ENCODE measurements at regions not wholly inside any gene's neighbourhood (a gene's known extent, or its start where the extent isn't known, plus 50 kb on each side); places are given as distances from the start of the nearest gene placed in this dataset.

DNA sequence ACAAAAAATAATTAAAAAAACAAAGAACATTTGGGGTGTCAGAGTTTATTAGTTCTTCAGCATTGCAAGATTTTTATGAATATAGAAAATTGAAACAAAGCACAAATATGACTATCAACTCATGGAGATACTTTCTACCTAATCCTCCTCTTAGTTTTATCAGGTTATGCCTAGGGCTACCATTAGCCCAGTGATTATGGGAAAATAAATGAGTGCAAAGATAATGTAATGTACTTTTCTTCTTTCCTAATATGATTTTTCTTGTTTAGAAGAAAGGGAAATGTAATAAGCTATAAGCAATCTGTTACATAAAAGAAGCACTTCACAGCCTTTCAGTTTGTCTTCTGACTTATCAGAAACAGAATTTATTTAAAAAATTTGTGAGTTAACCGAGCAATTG, 676.8 kb downstream of the SORCS1 start:
- in situ Hi-C loops (cut with MboI; ENCODE audit: low pct_ligation_motif_present in 1 of 4, low pct_unique_long_range_greater_than_20kb in 1 of 4, low sequenced_read_pairs in 3 of 4), result no loop called here
- H3K4me1 ChIP-seq, result no peaks in the 10 kb centered on the region
- H3K27me3 ChIP-seq, result no peaks in the 10 kb centered on the region
- 50 to 68% methylated on average over 1 of the region's 1 CpG for WGBS, 2 donors (ENCODE audit: low coverage in 1 of 2)
- DNase-seq, result no peak
- H3K4me3 ChIP-seq, result no peak overlapping the region
- intact Hi-C loops (cut with DNase I; ENCODE audit: low total_unique reads), result no loop called here
- TF ChIP-seq, protein P1, sequence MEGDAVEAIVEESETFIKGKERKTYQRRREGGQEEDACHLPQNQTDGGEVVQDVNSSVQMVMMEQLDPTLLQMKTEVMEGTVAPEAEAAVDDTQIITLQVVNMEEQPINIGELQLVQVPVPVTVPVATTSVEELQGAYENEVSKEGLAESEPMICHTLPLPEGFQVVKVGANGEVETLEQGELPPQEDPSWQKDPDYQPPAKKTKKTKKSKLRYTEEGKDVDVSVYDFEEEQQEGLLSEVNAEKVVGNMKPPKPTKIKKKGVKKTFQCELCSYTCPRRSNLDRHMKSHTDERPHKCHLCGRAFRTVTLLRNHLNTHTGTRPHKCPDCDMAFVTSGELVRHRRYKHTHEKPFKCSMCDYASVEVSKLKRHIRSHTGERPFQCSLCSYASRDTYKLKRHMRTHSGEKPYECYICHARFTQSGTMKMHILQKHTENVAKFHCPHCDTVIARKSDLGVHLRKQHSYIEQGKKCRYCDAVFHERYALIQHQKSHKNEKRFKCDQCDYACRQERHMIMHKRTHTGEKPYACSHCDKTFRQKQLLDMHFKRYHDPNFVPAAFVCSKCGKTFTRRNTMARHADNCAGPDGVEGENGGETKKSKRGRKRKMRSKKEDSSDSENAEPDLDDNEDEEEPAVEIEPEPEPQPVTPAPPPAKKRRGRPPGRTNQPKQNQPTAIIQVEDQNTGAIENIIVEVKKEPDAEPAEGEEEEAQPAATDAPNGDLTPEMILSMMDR (IDR thresholded peaks at IDR 0.05), result no peak
- no peak for TF ChIP-seq POLR2AphosphoS5 (IDR thresholded peaks at IDR 0.05)
- TF ChIP-seq POLR2A (IDR thresholded peaks at IDR 0.05), result no peak
- no peak for TF ChIP-seq EP300 (IDR thresholded peaks at IDR 0.05; ENCODE audit: low read depth)
- H3K36me3 ChIP-seq, result no peaks in the 10 kb centered on the region
- H3K9me3 ChIP-seq, result no peaks in the 10 kb centered on the region
- H3K27ac ChIP-seq, result no peak overlapping the region

DNA sequence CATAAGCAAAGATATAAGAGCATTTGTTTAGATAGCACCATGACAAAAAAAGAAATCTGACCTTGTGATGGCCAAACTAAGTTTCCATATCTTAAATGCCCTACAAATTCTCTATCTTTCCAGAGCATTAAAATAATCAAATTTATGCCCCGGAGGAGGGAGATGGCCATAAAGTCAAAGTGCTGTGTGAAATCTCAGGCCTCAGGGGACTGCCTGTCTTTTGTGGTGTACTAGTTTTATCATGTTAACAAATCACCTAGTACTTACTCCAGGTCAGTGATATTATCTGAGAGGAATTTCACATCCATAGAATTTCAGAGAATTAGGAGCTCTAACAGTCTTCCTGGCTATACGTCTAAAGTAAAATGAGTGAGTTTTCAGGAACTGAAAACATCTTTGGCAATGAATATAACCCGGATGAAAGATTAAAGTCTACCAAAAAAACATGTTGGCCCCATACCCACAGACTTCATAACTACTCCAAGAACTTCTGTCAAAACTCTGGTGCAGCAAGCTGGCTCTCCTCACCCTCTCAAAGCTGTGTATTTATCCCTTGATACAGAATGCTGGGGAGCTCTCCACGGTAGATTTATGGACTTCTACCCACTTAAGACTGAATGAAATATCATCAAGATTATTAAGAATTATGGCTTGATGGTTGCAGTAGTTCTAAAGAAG, 682.8 kb downstream of the SORCS1 start:
- Histone ChIP-seq H3K9me3 (no peaks in the 10 kb centered on the region), H3K4me1 (no peaks in the 10 kb centered on the region), H3K27ac (no peak overlapping the region), H3K36me3 (no peaks in the 10 kb centered on the region), H3K4me3 (no peak overlapping the region), H3K27me3 (no peaks in the 10 kb centered on the region)
- DNase-seq, result no peak
- in situ Hi-C loops (cut with MboI; ENCODE audit: low pct_ligation_motif_present in 1 of 4, low pct_unique_long_range_greater_than_20kb in 1 of 4, low sequenced_read_pairs in 3 of 4) (no loop called here), intact Hi-C loops (cut with DNase I; ENCODE audit: low total_unique reads) (no loop called here)
- TF ChIP-seq, protein P1 (IDR thresholded peaks at IDR 0.05), result no peak
- no peak for TF ChIP-seq POLR2AphosphoS5 (IDR thresholded peaks at IDR 0.05)
- no peak for TF ChIP-seq EP300 (IDR thresholded peaks at IDR 0.05; ENCODE audit: low read depth)
- TF ChIP-seq POLR2A (IDR thresholded peaks at IDR 0.05), result no peak
- 48 to 64% methylated on average over 4 of the region's 4 CpGs for WGBS, 2 donors (ENCODE audit: low coverage in 1 of 2)

DNA sequence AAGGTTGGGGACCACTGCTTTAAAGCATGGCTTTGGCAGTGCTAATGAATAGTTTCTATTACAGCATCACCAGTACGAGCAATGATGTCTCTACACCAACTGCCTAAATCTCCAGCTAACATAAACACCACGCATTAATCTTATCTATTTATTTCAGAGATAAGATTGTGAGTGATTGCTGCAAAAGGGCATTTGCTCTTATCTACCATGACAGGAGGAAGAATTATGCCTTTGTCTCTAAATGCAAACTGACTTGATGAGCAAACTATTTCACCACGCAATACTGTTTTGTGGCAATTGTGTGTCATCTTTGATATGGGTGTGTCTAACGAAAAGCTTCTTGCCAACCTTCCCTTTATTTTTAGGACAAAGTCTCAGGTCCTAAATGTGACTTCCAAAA, 684.9 kb downstream of the SORCS1 start:
- in situ Hi-C loops (cut with MboI; ENCODE audit: low pct_ligation_motif_present in 1 of 4, low pct_unique_long_range_greater_than_20kb in 1 of 4, low sequenced_read_pairs in 3 of 4), result no loop called here
- TF ChIP-seq POLR2A (IDR thresholded peaks at IDR 0.05), result no peak
- no peak for TF ChIP-seq POLR2AphosphoS5 (IDR thresholded peaks at IDR 0.05)
- TF ChIP-seq, protein P1 (IDR thresholded peaks at IDR 0.05), result no peak
- TF ChIP-seq EP300 (IDR thresholded peaks at IDR 0.05; ENCODE audit: low read depth), result no peak
- Histone ChIP-seq H3K27ac (no peak overlapping the region), H3K36me3 (no peaks in the 10 kb centered on the region), H3K4me3 (no peak overlapping the region), H3K27me3 (no peaks in the 10 kb centered on the region), H3K4me1 (no peaks in the 10 kb centered on the region), H3K9me3 (no peaks in the 10 kb centered on the region)
- 77 to 78% methylated on average over 4 of the region's 4 CpGs for WGBS, 2 donors (ENCODE audit: low coverage in 1 of 2)
- no peak for DNase-seq
- intact Hi-C loops (cut with DNase I; ENCODE audit: low total_unique reads), result no loop called here

DNA sequence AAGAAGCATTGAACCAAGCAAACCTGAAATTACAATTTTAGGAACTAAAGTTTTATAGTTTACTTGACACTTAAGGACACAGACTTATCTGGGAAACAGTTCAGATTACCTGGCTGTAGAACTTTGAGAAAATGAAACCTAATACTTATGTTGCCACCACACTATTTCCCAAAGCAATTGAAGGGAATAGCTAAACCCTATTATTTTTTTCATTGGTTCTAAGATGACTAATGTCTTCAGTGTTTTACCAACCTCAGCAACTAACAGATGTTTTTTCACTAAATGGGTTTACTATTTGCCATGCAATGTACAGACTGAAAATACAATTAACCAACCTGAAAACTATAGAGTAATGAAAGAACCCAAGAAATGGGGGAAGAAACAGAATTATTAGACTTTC, 689.6 kb downstream of the SORCS1 start:
- TF ChIP-seq, protein P1 (IDR thresholded peaks at IDR 0.05), result no peak
- no peak for TF ChIP-seq POLR2A (IDR thresholded peaks at IDR 0.05)
- no peak for TF ChIP-seq POLR2AphosphoS5 (IDR thresholded peaks at IDR 0.05)
- TF ChIP-seq EP300 (IDR thresholded peaks at IDR 0.05; ENCODE audit: low read depth), result no peak
- H3K4me1 ChIP-seq, result no peaks in the 10 kb centered on the region
- no peaks in the 10 kb centered on the region for H3K36me3 ChIP-seq
- intact Hi-C loops (cut with DNase I; ENCODE audit: low total_unique reads) (no loop called here), in situ Hi-C loops (cut with MboI; ENCODE audit: low pct_ligation_motif_present in 1 of 4, low pct_unique_long_range_greater_than_20kb in 1 of 4, low sequenced_read_pairs in 3 of 4) (no loop called here)
- H3K4me3 ChIP-seq, result no peak overlapping the region
- no peak overlapping the region for H3K27ac ChIP-seq
- DNase-seq, result no peak
- H3K9me3 ChIP-seq, result no peaks in the 10 kb centered on the region
- H3K27me3 ChIP-seq, result no peaks in the 10 kb centered on the region
